Limb (tissue), 2 donors: ENCODE measurements at regions not wholly inside any gene's neighbourhood (a gene's known extent, or its start where the extent isn't known, plus 50 kb on each side); places are given as distances from the start of the nearest gene placed in this dataset.
A peak's percentile ranks its signal among the peaks of the same experiment; 100 is the strongest.

ENCODE experiments used
- DNase-seq, 2 donors: peaks; one replicate each; pipeline ENCODE4 v3.0.0-alpha.2; 2016; ENCODE audit errors: extremely low spot score in 2 of 2

DNA sequence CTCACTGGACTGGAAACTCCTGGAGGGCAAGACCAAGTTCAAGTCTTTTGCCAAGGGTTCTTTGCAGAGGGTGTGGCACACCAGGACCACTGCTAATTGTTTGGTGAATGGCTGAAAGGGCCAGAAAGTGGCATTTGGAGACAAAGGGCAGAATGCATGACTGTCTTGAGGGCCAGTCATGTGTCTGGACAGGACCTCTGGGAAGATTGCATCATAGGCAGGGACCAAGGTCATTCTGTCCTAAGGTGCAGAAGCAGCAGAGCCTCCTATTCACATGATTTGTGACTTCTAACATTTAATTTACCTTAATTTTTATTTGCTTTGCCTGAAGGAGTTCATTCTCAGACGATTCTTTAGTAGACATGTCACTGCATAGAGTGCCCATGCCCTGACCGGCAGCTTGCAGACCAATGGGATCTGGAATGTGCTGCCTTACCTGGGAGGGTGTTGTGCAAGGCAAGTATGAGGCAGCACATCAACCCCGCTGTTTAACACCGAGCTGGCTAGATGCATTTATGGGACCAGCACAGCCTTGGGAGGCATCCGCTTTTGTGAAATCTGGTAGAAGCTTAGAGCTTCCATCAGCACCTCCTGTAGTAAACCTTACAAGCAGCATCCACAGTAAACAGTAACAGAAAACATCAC lies 62.3 kb upstream of the MAF start:
- no peak for DNase-seq

DNA sequence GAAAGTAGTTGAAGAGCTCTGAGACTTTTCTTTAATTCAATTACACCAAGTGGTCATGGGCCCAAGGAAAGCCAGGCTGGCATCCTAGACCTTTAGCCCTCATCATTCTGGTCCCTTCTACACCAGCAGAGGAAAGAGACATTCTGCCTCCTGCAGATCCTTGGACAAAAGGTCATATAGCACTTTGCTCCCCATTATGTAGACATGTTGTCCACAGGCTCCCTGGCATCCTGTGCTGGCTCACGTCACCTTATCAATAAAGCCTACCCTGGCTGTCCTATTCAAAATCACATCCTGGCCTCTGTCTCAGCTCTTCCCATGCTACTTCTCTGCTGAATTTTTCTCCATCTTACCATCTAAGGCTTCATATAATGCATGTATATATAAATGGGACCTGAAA lies 61.6 kb upstream of the MAF start:
- no peak for DNase-seq

DNA sequence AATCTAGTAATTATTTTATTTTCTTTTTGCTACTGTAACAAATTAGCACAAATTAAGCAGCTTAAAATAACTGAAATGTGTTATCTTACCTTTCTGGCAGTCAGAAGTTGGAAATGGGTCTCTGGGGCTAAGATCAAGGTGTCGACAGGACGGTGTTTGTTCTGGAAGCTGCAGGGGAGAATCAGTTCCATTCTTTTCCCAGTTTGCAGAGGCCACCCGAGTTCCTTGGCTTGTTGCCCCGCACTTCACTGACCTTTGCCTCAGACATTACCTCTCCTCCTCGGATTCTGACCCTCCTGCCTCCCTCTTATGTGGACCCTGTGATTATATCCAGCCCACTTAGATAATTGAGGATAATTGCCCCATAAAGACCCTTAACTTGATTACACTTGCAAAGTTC lies 61.0 kb upstream of the MAF start:
- DNase-seq: no peak

DNA sequence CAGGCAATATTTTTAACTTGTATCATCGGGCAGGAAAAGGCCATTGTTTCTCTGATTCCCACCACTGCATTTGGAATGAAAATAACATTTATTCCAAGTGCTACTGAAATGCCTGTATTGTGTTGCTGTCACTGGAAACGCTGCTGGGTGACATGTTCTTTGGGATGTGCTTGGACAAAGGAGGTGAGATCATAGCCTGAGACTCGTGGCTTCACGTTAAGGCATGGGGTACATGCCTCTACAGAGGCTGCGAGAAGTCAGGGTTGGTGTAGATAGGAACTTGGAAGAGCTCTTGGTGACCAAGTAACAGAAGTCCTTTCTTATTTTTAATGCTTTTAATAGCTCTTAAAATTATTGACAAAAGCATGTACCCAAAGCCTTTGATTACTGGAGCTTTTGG lies 58.8 kb upstream of the MAF start:
- DNase-seq: no peak

DNA sequence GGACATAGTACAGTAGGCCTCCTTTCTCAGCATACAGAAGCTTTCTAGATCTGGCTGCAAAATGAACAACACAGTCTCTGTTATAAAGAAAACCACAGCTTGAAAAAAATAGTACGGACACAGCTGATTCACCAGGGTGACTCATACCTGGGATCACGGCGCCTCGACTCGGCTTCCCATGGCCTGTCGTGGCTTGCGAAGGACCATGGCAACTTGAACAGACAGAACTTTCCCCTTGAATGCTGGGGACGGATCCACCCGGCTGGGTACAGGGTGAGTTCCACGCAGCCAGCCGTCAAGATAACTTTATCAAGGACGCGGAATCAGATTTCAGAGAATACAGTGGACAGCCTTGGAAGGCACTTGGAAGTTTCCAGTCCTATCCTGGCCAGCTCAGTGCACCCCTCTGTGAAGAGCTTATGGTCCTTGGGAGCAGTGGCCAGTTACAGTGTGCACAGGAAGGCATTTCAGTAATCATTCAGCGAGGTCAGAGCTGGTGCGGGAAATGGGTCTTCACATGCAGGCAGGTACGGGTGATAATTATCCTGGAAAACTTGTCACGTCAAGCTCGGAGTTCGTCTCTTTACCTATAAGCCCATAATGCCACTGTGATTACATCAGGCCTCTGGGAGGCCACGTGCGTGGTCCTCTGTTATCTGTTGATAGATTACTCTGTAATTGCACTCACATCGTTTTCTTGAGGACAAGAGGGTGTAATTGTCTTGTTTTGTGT lies 57.9 kb upstream of the MAF start:
- DNase-seq: no peak

DNA sequence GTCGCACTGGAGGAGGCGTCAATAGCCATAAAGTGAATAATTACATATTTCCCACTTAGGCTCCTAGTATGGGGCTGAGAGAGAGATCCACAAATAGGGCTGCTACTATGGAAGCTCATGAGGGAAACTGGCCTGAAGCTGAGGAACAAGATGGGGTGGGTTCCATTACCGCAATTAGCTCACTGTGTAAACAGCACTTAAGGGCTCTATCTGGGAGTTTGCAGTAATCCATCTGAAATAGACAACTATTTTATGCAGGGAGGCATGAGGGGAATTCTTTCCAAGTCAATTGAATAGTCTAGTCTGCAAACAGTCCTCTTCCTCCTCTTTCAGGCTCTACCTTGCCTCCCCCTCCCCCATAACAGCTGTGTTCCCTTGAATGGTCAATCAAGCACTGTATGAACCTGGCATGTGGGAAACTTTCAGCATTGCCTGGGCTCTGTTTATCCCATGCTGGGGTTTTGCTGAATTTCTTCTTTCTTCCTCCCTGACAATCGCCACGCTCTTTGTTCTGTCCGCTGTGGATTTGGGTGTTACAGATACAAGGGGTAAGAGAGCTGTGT lies 56.1 kb upstream of the MAF start:
- peak in 1 of 2 donors; percentile 41 for DNase-seq

DNA sequence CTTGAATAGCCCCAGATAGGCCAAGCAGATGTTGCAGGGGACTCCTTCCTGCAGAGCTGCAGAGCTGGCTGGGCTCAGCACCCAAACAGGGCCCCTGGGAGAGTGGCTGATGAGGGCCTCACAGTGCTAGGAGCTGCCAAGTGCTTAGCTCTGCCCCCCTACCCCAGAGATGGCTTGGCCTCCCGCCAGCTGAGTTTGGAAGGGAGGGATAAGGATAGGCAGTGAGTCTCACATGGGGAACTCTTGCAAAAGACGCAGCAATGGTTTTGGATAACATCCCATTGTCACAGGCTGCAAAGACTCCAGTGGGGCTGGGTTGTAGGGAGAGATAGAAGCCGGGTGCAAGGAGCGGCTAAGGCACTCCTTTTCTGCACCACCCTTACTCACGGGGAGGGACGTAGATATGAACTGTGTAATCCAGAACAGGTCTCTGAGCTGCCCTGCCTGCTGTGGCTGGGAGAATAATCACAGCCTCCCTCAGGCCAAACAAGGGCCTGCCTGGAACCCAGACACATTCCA lies 52.9 kb upstream of the MAF start:
- peak; percentile 24 to 74 for DNase-seq

DNA sequence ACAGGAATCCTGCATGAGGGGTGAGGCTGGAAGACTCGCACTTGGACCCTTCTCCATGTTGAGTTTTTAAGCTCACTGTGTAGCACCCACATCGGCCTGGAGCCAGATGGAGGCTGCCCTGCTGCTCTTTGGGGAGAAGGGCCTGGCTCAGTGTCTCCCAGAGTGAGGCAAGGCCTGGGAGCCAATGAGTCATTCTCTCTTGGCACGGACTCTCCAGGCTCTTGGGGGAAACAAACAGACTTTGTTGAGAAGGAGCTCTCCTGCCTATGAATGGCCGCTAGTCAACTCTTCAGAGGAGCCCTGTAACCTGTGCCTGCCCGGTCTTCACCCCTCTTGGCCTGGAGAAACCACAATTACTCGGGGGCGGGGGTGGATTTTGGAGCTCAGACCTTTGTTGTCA lies 50.8 kb upstream of the MAF start:
- no peak for DNase-seq
